Gastroesophageal sphincter (tissue), 3 donors: ENCODE measurements at regions not wholly inside any gene's neighbourhood (a gene's known extent, or its start where the extent isn't known, plus 50 kb on each side); places are given as distances from the start of the nearest gene placed in this dataset.

Source experiments
- CTCF ChIP-seq, 4 experiments: fragments of 200-600 bp in 2 of 4; fragments of 450-650 bp in 2 of 4; sonication (generic) in 1 of 4; IDR thresholded peaks; one replicate each; pipeline ENCODE4 v1.5.1; 2017 to 2019; ENCODE audit warnings: antibody characterized with exemption in 4 of 4, mild to moderate bottlenecking in 2 of 4, moderate library complexity in 2 of 4
- EP300 ChIP-seq: sonication (generic); formaldehyde crosslinking; IDR thresholded peaks from one replicate; pipeline ENCODE4 v1.6.1; 2017; ENCODE audit warnings: antibody characterized with exemption, mild to moderate bottlenecking
- POLR2A ChIP-seq, 2 donors: fragments of 450-650 bp; IDR thresholded peaks; one replicate each; pipeline ENCODE4 v1.6.1; 2017; ENCODE audit warnings: antibody characterized with exemption in 2 of 2, mild to moderate bottlenecking in 2 of 2, moderate library complexity in 1 of 2

GRCh38 chr13:53326716-53327115, 298.1 kb downstream of the OLFM4 start:
- TF ChIP-seq CTCF (IDR thresholded peaks at IDR 0.05) (no peak), POLR2A (IDR thresholded peaks at IDR 0.05) (no peak), EP300 (no peak)
